ENCODE measurements at regions not wholly inside any gene's neighbourhood (a gene's known extent, or its start where the extent isn't known, plus 50 kb on each side); places are given as distances from the start of the nearest gene placed in this dataset.
"Not testable (repeated sequence)": the region's sequence is repeated elsewhere in the genome, so short reads cannot be mapped to it uniquely, and the experiment has no call there.

DNA sequence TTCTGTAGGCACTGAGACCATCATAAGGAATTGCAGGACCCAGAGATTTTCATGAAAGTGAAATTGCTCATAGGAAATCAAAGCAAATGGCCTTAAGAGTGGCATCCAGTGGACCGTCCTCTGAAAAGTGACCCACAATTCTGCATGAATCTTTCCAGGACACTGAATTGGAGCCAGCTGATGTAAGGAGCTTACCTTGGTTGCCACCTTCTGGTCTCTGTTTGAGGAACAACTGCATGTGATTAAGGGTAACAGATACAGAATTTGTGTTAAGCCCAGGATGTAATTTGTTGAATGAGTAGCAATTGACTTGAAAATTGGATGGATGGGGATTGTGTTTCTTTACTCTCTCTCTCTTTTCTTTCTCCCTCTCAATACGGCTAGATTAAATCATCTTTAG lies 49.9 kb upstream of the GAS1 start:
- DNase-seq (no peak), ATAC-seq (no peak)

- no peak for DNase-seq
- no peak for ATAC-seq
Observed at GRCh38 chr9:86997951-86998350, 50.6 kb upstream of the GAS1 start.

DNA sequence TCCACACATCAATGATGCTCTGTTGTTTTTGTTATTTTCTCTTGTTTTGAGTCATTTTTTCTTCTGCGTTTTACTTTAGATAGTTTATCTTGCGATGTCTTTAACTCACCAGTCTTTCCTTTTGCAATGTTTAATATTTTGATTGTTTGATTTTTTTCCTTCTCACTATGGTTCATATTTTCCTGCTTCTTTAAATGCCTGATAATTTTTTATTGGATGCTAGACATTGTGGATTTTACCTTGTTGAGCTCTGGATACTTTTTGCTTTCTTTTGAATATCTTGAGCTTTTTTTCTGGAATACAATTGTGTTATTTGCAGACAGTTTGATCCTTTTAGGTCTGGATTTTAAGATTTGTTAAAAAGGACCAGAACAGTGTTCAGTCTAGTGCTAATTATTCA lies 55.2 kb upstream of the GAS1 start:
- ATAC-seq (no peak), DNase-seq (no peak)

- ATAC-seq: no peak
- DNase-seq: no peak
Observed at GRCh38 chr9:87004016-87004415, 56.7 kb upstream of the GAS1 start.

GRCh38 chr9:87006956-87007355 lies 59.6 kb upstream of the GAS1 start:
- DNase-seq: no peak

GRCh38 chr9:87007711-87008366 lies 60.5 kb upstream of the GAS1 start:
- DNase-seq (no peak), ATAC-seq (no peak)

More at GRCh38 chr9:87006956-87007355, 59.6 kb upstream of the GAS1 start:
- no peak for ATAC-seq

DNA sequence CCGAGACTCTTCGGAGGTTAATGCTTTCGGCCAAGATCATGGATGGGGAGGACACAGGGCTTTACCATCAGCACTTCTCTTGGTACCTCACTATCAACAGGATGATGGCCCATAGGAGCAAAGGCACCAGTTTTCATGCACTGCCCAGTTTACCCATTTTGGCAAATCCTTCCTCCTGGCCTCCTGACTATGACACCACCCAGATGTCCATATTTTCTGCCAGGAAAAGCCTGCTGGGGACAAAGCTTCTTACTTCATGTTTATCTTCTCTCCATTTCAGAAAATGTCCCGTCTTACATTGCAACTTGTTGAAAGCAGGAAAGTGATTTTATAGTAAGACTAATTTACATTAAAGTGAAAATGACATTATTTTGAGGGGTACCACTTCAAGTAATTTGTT lies 61.4 kb upstream of the GAS1 start:
- DNase-seq (no peak), ATAC-seq (no peak)

- DNase-seq (no peak), ATAC-seq (no peak)
Observed at GRCh38 chr9:87010626-87011025, 63.3 kb upstream of the GAS1 start.

GRCh38 chr9:87011551-87011950 lies 64.2 kb upstream of the GAS1 start:
- no peak for DNase-seq
- ATAC-seq: no peak

DNA sequence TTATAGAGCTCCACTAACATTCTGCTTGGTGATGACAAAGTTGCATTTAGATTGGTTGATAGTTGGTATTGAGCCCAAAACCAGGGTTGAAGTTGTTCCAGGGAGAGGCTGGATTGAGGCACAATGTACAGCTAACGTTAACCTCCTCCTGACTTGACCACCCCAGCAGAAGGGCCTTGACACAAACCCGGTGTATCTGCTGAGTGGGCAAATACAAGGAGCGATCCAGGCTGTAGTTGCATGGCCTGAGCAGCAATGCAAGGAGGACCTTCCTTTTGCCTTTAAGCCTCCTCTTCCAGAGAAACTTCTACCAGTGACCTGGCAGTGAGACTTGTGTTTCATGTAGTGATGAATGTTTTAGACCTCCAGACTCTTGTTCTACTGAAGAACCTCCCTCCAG lies 66.2 kb upstream of the GAS1 start:
- no peak for DNase-seq
- no peak for ATAC-seq

DNA sequence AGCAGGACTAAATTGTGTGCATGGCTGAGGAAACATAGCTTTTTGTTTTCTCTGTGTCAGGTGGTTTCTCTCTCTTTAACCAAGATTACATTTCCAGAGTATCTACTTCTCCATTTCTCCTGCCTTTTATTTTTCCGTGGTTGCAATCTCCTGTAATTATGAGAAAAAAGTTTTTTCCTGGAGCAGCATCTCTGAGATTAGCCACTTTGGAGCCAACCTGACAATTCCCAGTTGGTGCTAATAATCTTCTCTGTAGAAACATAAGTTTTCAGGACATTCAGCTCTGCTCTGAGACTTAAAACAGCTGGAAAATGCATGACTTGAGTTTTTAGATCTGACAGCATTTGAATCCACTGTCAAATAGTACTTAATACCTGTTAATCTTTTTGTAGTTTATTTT lies 67.1 kb upstream of the GAS1 start:
- ATAC-seq (no peak), DNase-seq (no peak)

- ATAC-seq (no peak), DNase-seq (no peak)
Observed at GRCh38 chr9:87016681-87017080, 69.4 kb upstream of the GAS1 start.

DNA sequence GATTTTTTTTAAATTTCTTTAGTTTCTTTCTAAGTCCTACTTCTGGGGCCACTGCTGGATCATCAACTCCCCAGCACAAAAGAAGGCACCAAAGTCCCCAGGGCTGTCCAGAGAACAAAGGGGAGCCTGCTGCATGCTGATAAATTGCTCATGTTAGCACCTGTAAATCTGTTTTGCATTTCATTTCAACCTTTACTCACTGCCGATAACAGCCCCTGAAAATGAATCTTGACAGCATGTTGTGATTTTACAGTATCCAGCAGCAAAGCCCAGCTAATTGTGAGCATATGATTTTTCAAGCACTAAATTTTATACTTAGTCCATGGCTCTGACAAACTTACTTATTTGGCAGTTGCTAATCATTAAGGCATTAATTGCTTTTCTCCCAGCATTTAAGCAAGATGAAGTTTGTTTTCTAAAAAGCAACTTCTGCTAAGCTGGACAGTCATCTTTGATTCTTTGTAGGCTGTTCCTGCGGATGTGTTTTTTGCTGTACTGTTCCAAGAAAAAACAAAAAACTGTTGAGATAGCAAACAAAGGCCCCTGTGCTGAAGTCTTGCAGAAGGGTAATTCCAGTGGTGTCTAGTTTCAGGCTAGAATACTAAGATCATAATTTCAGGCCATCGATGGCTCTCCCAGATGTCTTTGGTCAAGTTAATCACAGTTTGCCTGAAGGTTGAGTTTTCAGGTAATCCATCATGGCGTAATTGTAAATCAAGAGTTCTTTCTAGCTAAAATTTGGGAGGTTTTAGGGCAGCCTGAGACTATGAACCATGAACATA lies 73.1 kb upstream of the GAS1 start:
- ATAC-seq: no peak
- no peak for DNase-seq

- DNase-seq (no peak), ATAC-seq (no peak)
Observed at GRCh38 chr9:87022178-87022577, 74.9 kb upstream of the GAS1 start.

- DNase-seq (no peak), ATAC-seq (no peak)
Observed at GRCh38 chr9:87026204-87026603, 78.9 kb upstream of the GAS1 start.

GRCh38 chr9:87028836-87029235 lies 81.5 kb upstream of the GAS1 start:
- DNase-seq, ATAC-seq: not testable (repeated sequence)

GRCh38 chr9:87029905-87030304 lies 82.6 kb upstream of the GAS1 start:
- no peak for DNase-seq
- ATAC-seq: no peak

DNA sequence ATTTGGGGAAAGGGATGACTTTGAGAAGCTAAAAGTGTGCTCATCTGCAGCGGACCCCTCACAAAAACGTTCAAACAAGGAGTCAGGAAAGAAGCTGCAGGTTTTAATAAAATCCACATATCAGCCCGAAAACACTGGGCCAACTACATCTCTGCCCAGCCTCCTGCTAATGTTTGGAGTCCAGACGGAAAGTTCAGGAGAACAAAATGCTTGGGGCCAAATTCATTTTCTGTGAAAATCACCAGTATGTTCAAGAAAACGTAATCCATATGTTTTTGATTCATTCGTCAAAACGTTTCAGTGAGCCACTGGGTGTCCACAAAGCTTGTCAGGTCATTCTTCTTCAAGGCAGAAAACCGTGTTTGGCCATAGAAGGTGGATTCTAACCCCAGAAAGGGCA lies 87.5 kb upstream of the GAS1 start:
- DNase-seq (no peak), ATAC-seq (no peak)

- ATAC-seq: no peak
Observed at GRCh38 chr9:87035879-87036278, 88.6 kb upstream of the GAS1 start.

DNA sequence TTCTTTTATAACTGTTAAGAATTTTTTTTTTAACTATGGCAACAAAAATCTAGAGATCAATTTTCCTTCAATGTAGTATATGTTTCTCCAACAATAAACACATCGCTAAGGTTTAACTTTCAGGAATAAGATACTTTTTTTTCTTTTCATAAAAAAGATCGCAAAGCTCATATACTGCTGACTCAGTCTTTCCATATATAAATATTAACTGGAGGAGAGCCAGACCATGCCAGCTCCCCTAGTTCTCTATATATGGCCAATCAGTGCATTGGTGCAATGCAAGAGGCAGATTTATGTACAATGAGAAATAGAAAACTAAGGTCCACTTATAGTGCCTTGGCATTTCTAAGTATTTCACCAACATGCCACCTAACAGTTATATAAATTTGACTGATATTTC lies 89.2 kb upstream of the GAS1 start:
- no peak for ATAC-seq
- DNase-seq: no peak

More at GRCh38 chr9:87035879-87036278, 88.6 kb upstream of the GAS1 start:
- no peak for DNase-seq

- ATAC-seq: peak; percentile 77
- DNase-seq: no peak
Observed at GRCh38 chr9:87039809-87040392, 92.6 kb upstream of the GAS1 start.

DNA sequence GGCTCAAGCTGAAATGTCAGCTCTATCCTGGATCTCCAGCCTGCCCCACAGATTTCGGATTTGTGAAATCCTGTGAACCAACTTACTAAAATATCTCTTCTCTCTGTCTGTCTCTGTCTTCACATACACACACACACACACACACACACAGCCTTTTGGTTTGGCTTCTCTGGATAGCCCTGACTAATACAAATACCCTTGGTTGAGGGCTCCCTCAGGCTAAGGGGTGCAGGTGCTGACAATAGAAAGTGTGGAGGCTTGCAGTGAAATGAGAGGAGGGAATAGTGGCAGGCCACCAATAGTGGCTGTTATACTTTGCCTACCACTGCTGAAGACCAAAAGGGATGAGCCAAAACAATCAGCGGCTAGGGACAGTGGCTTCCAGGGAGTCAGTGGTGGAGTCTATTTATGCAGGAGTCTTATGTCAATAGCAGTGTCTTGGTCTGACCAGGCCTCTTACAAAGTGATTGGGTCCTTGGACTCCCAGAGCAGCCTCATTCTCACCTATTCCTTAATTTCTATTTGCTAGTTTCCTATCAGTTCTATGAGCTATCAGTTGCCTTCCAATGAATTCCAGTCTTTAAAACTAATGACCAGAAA lies 93.2 kb upstream of the GAS1 start:
- ATAC-seq (peak; percentile 23), DNase-seq (no peak)

Data from stimulated activated naive CD8-positive, alpha-beta T cell treated with anti-CD3 and anti-CD28 coated beads, Interleukin-15, Interleukin-2, amounts not matched to agents 100 U/mL and 50 U/mL, for 24 hours (primary cell).